UCSD-AML1 (cell line): ENCODE measurements at regions not wholly inside any gene's neighbourhood (a gene's known extent, or its start where the extent isn't known, plus 50 kb on each side); places are given as distances from the start of the nearest gene placed in this dataset.

Experiments used
- DNase-seq: peaks from one replicate; lab custom pipeline; 2025; ENCODE audit not compliant: unreplicated experiment; lab: John Stamatoyannopoulos, UW

DNA sequence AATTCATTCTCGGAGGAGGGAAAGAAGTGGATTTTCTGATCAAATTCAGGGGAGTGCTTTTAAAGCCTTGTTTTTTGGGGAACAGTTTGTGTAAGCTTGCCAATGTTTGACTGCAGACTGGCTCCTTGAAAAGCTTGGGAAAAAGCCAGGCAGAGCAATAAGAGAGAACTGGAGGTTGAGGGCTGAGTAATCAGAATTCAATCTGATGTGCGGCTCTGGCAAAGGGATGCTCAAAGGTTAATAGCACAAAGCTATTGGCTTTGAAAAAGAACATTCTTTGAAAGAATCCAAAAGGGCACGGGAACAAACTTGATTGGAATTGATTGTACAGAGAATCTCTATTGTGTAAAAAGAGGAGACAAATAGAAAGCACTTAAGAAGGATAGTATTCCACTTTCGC lies 279.3 kb downstream of the YTHDC2 start:
- DNase-seq = no peak

DNA sequence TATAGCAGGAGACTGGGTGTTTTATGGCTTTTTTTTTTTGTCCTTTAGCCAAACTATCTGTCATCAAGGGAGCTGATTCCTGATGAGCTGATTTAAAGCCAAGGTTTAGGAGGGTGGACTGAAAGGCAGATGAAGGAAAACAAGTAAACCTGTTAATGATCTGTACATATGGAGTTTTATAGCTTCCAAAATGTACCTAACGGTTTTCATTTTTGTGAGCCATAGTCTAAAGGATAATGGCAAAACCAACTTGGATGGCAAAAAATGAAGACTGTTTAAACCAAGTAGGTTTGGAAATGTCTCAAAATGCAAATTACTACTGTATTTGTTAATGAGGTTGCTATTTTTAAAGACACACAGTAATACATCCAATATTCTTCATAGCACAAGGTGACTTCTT lies 281.5 kb downstream of the YTHDC2 start:
- no peak for DNase-seq

DNA sequence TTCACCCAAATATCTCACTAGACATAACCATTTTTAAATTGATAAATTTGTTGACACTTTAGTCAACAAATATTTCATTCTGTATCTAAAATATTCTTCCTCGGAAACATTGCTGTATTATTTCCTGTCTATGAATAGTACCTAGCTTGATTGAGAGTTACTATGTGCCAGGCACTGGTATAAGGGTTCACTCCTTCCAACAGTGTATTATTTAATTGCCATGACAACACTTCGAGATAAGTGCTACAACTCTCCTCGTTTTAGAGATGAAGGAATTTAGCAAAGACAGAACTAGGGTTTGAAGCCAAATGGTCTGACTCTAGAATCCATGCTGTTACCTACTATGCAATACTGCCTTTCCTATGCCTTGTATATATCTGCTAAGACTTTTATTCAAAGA lies 287.2 kb downstream of the YTHDC2 start:
- DNase-seq = no peak

DNA sequence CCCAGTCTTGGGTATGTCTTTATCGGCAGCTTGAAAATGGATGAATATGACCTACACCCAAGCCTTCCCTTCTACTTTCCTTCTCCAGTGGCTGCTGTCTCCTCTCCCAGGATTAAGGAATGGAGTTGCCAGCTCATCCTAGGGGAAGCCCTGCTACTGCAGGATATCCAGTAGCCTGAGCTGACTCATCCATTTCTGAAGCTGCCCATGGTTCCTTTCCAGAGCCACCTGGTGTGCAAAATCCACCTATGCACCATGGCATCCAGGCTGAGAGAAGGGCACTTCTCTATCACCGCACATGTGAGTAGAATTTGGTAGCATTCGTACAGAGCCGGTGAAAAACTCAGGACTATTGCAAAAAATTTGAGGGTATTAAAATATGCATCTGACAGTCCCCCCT lies 290.8 kb downstream of the YTHDC2 start:
- DNase-seq = no peak

DNA sequence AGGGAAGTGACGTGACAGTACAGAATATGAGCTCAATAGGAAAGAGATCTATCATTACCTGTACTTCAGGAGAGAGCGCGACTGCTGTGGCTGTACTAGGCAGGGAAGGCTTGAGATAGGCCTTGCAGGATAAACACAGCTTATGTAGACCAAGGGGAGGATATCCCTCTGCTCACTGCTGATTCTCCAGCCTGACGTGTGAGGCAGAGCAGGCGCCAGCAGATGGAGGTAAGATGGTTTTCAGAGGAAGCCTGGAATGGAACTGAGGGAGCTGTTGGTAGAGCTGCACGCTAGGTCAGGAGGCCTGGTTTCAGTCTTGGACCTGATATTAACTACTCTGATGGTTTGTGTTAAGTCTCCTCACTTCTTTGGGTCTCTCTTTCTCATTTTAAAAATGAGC lies 291.4 kb downstream of the YTHDC2 start:
- no peak for DNase-seq

DNA sequence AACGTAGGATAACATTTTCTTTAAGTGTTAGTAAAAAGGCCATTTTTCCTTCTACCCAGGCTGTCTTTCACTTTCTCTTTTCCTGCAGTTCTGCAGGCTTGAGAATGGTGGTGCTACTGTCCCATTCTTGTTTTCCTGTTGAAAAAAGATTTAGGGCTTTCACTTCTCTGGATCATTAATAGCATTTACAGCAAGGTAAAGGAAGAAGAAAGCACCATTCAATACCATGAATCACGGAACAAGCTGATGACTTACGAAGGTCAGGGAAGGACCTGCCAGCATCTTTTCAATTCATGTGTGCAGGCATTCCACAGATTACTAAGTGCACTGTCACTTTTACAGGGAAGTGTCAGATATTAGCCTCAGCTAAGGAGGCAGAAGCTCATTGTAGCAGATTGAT lies 292.8 kb downstream of the YTHDC2 start:
- DNase-seq = no peak

- no peak for DNase-seq
These were observed 293.4 kb downstream of the YTHDC2 start for GRCh38 chr5:113806904-113807303.

- DNase-seq = no peak
These were observed 294.0 kb downstream of the YTHDC2 start for GRCh38 chr5:113807427-113807991.

- no peak for DNase-seq
These were observed 295.5 kb downstream of the YTHDC2 start for GRCh38 chr5:113808956-113809355.

- no peak for DNase-seq
These were observed 296.1 kb downstream of the YTHDC2 start for GRCh38 chr5:113809626-113810025.

- no peak for DNase-seq
These were observed 300.0 kb downstream of the YTHDC2 start for GRCh38 chr5:113813466-113813865.

DNA sequence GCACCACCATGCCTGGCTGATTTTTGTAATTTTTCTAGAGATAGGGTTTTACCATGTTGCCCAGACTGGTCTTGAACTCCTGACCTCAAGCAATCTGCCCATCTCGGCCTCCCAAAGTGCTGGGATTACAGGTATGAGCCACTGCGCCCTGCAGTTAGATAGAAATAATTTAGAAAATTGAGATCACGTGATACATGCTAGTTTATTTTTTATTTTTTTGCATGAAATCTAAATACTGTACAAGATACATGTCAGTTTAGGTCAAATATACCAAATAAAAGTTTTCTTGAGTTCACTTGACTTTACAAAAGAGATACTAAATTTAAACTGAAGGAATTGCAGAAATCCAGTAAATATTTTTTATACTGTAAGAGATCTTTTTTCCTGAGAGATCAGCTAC lies 304.2 kb downstream of the YTHDC2 start:
- no peak for DNase-seq

DNA sequence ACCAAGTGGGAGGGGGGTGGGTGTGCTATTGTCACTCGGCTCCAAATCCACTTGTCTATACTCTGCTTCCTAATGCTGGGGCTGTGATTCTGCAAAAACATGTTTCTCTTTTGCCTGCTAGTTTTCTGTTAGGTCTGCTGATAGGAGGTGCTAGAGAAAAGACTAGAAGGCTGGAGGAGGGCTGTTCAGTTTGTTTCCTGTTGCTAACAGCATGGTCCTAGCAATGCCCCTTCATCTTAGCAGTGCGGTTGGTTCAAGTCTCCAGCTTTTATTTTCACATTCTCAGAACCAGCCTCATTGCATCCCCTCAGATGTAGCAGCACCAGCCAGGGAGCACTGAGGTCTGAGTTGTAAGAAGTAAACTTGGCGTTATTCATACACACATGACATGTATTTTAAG lies 310.2 kb downstream of the YTHDC2 start:
- DNase-seq = no peak

GRCh38 chr5:113824307-113824706 lies 310.8 kb downstream of the YTHDC2 start:
- no peak for DNase-seq

DNA sequence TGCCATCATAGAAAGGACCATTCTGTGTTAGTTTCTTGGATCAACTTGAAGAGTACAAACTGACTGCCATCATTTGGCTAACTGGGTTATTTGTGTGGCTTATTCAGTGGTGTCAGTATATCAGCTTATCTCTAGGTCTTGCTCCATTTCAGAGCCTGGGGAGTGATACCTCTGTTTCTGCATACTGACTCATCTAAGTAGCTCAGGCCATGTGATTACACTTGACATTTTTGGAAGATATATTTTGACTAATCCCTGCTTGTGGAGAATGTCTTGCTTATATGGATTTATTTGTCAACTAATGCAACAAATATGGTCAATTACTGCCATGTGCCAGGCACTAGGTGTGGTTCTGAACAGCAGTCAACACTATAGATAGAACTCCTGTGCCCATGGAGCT lies 311.7 kb downstream of the YTHDC2 start:
- no peak for DNase-seq

- DNase-seq = no peak
These were observed 333.4 kb downstream of the YTHDC2 start for GRCh38 chr5:113846941-113847340.

DNA sequence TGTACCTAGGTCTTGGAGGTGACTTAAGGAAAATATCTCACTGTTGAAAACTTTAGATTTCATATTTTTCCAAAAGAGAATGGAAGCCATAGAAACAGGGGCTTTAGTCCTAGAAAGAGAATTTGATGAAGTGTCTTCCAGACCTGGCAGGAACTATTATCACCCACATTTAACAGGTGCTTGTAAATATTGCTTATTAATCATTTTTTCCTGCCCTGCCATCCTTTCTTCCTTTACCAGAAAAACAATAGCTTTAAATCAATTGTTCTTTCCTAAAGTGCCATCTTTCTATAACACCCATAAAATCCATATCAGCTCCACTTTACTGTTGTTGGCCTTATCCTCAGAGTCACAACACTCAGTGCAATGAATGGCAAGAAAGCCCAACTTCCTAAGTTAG lies 350.9 kb downstream of the YTHDC2 start:
- DNase-seq = no peak

GRCh38 chr5:113866763-113867162 lies 353.3 kb downstream of the YTHDC2 start:
- no peak for DNase-seq

- DNase-seq = no peak
These were observed 356.1 kb downstream of the YTHDC2 start for GRCh38 chr5:113869611-113870010.

DNA sequence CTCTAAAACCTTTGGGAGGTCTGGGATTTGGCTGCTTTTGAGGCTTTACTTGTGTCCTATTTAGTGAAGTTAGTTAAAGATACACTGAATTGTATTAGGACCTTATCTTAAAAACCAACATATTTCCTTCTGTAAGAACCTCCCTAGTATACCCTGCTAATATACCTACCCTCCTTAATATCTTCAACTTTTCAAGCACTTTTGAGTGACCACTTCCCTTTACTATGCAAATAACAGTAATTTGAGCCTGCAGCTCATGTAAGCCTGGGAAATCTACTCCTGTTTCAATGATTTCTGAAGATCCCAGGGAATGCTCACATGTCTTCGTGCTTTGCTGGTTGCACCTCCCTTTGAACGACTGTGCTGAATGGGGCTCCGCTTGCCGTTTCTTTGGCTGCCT lies 358.5 kb downstream of the YTHDC2 start:
- no peak for DNase-seq

- DNase-seq = no peak
These were observed 361.6 kb downstream of the YTHDC2 start for GRCh38 chr5:113875096-113875495.

GRCh38 chr5:113891491-113891890 lies 378.0 kb downstream of the YTHDC2 start:
- no peak for DNase-seq

DNA sequence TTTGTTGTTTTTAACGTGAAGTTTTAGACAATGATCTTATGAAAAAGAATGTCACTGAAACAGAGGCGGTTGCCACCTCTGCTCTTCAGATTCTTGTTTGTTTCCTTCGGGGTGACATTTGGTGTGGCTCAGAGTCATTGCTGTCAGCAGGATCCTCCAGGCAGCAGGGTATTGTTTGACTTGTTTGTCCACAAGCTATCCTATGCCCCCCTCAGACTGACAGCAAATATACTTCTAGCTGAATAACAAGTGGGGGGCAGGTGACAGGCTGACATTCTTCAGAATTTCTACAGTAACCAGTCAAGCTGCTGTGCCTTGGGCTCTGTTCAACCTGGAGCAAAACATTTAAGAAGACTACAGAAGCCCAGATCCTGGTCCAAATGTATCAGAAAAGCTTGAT lies 383.3 kb downstream of the YTHDC2 start:
- no peak for DNase-seq

GRCh38 chr5:113897748-113898147 lies 384.3 kb downstream of the YTHDC2 start:
- DNase-seq = no peak
